Gastrocnemius medialis (tissue), 4 donors: ENCODE measurements at regions not wholly inside any gene's neighbourhood (a gene's known extent, or its start where the extent isn't known, plus 50 kb on each side); places are given as distances from the start of the nearest gene placed in this dataset.

Source experiments
- CTCF ChIP-seq, 5 experiments: fragments of 450-650 bp in 3 of 5; fragments of 200-600 bp in 2 of 5; sonication (generic) in 2 of 5; IDR thresholded peaks in 4 of 5; conservative IDR thresholded peaks in 1 of 5; 1 replicate in 4 of 5; 2 replicates in 1 of 5; pipeline ENCODE4 v1.5.1; 2016 to 2019; ENCODE audit warnings: antibody characterized with exemption in 5 of 5, mild to moderate bottlenecking in 3 of 5, moderate library complexity in 3 of 5
- POLR2A ChIP-seq, 2 donors: fragments of 450-650 bp; IDR thresholded peaks; one replicate each; pipeline ENCODE4 v1.6.1; 2017; ENCODE audit warnings: antibody characterized with exemption in 2 of 2, mild to moderate bottlenecking in 2 of 2, moderate library complexity in 2 of 2

DNA sequence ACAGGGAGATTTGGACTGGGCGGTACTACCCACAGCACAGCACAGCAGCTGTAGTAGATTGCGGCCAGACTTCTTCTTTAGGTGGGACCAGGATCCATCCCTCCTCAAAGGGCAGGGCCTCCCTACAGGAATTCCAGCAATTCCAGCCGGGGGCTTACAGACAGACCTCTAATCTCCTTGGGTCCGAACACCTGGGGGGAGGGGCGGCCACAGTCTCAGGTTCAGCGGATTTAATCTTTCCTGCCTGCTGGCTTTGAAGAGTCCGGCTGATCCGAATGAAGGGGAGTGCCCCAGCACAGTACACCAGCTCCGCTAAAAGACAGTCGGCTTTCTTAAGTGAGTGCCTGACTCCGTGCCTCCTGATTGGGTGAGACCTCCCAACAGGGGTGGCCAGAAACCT lies 1708.5 kb downstream of the BRINP3 start:
- TF ChIP-seq CTCF (IDR thresholded peaks at IDR 0.05 in 4 of 5, conservative IDR thresholded peaks at IDR 0.05 in 1 of 5) (no peak), POLR2A (IDR thresholded peaks at IDR 0.05) (no peak)
